ENCODE measurements at regions not wholly inside any gene's neighbourhood (a gene's known extent, or its start where the extent isn't known, plus 50 kb on each side); places are given as distances from the start of the nearest gene placed in this dataset.

DNA sequence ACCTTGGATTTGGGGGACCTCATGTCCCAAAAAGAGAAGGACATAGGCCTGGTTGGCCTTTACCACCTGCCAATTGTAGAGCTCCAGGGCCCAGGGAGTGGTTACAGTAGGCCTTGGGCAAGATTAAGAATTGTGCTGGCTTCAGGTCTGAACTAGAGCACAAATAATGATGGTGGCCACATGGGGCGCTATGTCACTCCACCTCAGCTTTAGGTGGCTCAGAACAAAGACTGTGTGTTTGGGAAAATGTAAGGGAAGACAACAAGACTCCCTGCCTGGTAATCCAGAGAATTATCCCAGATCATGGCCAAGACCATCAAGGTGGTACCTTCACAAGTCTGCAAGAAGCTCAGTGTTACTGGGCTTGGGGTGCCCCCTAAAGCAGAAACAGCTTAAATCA, 224.9 kb upstream of the OPRM1 start:
- DNase-seq, result peak; percentile 1
- in situ Hi-C loops (cut with HindIII; ENCODE audit: low pct_ligation_motif_present, low pct_unique_long_range_greater_than_20kb, low sequenced_read_pairs), result no loop called here

DNA sequence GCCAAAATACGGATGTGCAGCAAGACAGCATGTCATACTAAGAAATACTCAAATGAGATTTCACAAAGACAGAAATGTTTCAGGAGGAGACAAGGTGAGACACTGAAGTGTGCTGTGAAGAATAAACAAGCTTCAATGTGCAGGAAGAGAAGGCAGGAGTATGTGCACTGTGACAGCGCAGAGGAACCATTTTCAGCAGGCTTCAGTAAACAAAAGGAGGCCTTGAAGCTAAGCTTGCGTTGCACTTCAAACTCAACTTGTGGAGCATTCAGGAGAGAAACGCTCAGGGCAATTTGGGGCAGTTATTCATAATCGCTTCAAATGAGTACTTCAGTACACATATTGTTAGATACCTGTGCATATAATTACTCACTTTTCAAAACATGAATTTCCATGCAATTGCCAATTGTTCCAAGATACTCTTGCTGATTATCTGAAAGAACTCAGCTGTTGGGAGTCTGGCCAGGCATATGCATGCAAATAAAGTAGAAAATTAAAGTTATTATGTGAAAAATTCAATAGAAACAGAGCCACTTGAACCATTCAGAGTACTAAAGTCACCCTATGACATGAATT, 234.2 kb upstream of the OPRM1 start:
- DNase-seq, result no peak
- in situ Hi-C loops (cut with HindIII; ENCODE audit: low pct_ligation_motif_present, low pct_unique_long_range_greater_than_20kb, low sequenced_read_pairs), result no loop called here

DNA sequence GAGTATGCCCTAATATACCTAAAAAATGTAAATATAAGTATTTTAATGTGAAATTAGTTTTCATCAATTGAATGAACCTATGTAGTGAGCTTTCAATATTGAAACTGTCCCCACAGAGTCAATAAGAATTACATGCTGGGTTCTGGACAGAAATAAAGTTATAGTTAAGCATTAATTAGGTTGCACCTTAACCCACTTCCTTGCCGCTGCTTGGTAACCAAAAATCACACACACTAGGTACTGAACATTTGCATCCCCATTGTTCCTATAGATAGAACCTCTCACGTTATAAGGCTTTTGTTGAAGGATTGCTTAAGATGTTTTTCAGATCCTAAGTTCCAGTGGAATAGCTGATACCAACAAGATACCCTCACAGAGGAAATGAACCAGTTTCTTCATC, 237.1 kb upstream of the OPRM1 start:
- DNase-seq, result no peak
- in situ Hi-C loops (cut with HindIII; ENCODE audit: low pct_ligation_motif_present, low pct_unique_long_range_greater_than_20kb, low sequenced_read_pairs), result no loop called here

DNA sequence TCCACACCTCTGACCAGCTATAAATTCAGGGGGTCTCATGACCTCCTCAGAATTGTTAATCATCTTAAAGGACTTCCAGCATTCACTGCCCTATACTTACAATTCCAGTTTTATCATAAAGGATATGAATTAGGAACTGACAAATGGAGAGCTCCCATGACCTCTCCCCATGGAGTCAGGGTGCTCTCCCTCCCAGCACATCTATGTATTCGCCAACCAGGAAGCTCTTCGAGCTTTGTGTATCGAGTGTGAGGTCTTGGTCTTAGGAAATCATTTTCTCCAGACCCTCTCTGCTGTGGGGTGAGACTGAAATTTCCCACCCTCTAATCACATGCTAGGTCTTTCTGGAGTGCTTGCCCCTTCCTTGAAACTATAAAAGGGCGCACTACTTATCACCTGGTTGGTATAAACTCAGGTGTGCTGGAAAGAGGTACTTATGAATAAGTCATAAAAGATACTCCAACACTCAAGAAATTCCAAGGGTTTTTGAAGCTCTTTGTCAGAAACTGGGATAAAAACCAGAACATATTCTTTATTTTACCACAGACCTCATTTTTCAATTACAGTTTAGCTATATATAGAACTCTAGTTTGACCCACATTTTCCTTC, 238.4 kb upstream of the OPRM1 start:
- in situ Hi-C loops (cut with HindIII; ENCODE audit: low pct_ligation_motif_present, low pct_unique_long_range_greater_than_20kb, low sequenced_read_pairs), result no loop called here
- no peak for DNase-seq

DNA sequence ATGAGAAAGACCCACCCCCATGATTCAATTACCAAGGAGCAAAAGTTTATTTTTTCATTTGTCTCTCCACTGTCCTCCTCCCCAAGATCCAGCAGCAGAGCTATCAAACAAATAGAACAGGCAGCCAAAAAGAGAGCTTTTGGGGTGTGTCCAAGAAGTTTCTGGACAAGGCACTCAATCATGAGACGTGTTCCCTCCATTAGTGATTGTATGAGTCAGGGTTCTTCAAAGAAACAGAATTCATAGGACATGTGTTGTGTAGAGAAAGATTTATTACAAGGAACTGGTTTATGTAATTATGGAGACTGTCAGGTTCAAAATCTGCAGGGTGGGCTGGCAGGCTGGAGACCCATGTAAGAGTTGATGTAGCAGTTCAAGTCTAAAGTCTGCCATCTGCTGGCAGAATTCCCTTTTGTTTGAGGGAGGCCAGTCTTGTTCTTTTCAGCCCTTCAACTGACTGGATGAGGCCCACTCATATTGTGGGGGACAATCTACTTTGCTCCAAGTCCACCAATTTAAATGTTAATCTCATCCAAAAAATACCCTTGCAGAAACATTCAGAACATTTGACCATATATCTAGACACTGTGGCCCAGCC, 248.1 kb upstream of the OPRM1 start:
- in situ Hi-C loops (cut with HindIII; ENCODE audit: low pct_ligation_motif_present, low pct_unique_long_range_greater_than_20kb, low sequenced_read_pairs), result no loop called here
- peak; percentile 22 for DNase-seq

DNA sequence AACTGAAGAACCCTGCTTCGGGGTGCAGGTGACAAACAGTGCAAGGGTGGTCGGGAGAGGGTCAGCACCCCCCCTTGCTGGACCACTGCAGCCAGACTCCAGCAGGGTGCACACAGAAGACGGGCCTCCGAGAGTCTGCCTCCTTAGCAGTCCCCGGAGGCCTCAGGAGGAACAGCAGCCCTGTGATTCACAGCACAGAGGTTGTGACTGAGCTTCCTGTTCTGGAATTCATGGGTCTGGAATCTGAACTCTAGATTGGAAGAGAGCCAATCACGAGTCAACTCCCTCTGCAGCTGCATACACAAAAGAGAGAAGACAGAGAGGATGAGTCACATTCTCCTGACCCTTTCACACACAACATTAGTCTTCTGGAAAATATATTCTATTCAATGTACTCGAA, 249.0 kb upstream of the OPRM1 start:
- in situ Hi-C loops (cut with HindIII; ENCODE audit: low pct_ligation_motif_present, low pct_unique_long_range_greater_than_20kb, low sequenced_read_pairs), result no loop called here
- peak; percentile 72 for DNase-seq

DNA sequence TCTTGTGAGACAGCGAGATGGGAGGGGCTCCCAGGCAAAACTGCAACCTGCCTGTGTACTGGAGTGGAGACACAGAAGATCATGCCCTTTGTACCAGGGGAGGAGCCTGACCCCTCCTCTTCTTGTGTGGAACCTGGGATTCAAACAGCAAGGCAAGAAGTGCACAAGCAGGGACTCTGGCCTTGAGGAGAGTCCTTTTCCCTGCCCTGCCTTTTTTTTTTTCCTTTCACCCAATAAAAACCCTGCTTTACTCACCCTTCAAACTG, 251.8 kb upstream of the OPRM1 start:
- in situ Hi-C loops (cut with HindIII; ENCODE audit: low pct_ligation_motif_present, low pct_unique_long_range_greater_than_20kb, low sequenced_read_pairs), result no loop called here

DNA sequence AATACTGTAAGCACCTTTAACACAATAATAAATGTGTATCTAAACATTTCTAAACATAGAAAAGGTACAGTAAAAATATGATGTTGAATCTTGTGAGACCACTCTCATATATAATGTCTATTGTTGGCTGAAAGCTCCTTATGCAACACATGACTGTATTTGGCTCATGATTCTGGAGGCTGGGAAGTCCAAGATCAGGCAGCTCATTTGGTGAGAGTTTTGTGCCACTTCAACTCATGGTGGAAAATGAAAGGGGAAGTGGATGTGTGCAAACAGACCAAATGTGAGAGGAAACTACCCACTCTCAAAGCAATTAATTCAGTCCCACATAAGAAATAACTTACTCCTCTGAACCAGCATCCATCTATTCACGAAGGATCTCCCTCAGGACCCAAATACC, 257.7 kb upstream of the OPRM1 start:
- in situ Hi-C loops (cut with HindIII; ENCODE audit: low pct_ligation_motif_present, low pct_unique_long_range_greater_than_20kb, low sequenced_read_pairs), result no loop called here

More for the DNA sequence above, 251.8 kb upstream of the OPRM1 start:
- no peak for DNase-seq

DNA sequence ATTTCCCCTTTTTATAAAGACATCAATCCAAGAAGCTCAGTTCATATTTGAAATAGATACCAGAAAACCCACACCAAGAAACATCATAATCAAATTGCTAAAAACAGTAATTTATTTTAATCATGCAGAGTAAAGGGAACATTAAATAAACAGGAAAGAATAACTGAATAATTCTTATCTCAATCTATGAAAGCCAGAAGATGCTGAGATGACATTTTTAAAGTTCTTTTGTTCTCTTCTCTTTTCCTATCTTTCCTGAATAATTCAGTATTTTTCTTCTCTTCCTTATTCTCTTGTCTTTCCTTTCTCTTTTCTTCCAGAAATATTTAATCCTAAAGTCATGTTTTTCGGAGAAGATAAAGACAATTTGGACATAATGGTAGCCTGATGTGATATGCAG, 259.0 kb upstream of the OPRM1 start:
- DNase-seq, result no peak
- in situ Hi-C loops (cut with HindIII; ENCODE audit: low pct_ligation_motif_present, low pct_unique_long_range_greater_than_20kb, low sequenced_read_pairs), result no loop called here

More for the DNA sequence above, 257.7 kb upstream of the OPRM1 start:
- no peak for DNase-seq

DNA sequence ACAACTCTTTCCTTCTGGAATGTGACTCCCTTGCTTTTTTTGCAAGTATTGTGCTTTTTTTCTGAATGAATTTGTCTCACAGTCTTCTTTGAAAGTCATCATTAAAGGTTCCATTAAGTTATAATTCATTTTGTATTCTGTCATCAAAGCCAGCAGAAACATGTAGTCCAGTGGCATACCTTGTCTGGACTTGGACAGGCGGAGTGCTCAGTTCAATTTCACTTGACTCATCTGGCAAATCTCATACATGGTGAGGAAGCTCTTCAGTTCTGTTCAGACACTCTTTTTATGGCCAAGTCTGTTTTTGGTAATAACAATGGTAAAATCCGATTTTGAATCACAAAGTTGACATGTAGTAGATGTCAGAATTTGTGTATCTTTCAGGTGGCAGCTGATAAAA, 260.8 kb upstream of the OPRM1 start:
- in situ Hi-C loops (cut with HindIII; ENCODE audit: low pct_ligation_motif_present, low pct_unique_long_range_greater_than_20kb, low sequenced_read_pairs), result no loop called here
- DNase-seq, result no peak

DNA sequence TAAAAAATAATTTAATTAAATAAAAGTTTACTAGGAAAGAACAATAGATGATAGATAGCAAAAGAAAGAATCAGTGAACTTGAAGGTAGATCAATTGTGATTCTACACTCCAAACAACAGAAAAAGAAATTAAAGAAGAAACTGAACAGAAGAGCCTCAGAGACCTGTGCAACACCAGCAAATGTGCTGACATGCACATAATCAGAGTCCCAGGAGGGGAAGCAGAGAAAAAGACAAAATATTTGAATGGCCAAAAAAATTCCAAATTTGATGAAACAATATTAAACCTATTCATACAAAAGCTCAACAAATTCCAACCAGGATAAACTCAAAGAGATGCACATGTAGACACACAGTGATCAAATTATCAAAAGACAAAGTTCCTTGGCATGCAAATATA, 267.5 kb upstream of the OPRM1 start:
- DNase-seq, result no peak
- in situ Hi-C loops (cut with HindIII; ENCODE audit: low pct_ligation_motif_present, low pct_unique_long_range_greater_than_20kb, low sequenced_read_pairs), result no loop called here

DNA sequence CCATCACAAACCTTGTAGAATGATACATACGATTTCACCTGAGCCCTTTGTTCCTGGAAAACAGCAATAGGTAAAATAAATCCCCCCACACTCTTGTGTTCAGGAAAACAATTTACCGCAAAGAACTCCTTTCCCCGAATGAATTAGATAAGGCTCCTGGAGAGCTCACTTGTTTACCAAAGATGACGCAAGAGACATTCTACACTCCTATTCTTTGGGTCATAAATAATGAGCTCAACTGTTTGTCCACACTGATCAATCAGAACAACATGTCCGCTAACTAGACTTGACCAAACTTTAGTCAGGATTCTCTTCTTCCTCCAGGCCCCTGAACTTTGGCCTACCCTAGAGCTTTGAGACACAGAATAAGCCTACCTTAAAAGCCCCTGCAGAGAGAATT, 271.9 kb upstream of the OPRM1 start:
- no peak for DNase-seq
- in situ Hi-C loops (cut with HindIII; ENCODE audit: low pct_ligation_motif_present, low pct_unique_long_range_greater_than_20kb, low sequenced_read_pairs), result no loop called here

DNA sequence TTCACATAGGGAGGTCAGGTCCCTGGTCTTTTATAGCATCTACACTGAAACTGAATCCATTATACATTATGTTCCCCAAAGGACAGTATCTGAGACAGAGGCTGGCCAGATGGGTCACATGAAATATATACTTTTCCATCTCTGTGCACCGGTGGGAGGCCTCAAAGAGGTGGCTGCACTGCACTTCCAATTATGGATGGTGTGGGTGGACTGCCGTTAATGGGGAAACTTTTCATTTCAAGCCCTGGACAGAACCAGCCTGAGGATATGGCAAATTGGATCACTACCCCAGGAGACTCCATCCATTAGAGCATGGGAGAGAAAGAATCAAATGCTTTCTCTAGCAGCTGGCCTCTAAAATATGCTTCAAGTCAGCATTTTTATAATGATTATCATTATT, 280.5 kb upstream of the OPRM1 start:
- in situ Hi-C loops (cut with HindIII; ENCODE audit: low pct_ligation_motif_present, low pct_unique_long_range_greater_than_20kb, low sequenced_read_pairs), result no loop called here
- no peak for DNase-seq

DNA sequence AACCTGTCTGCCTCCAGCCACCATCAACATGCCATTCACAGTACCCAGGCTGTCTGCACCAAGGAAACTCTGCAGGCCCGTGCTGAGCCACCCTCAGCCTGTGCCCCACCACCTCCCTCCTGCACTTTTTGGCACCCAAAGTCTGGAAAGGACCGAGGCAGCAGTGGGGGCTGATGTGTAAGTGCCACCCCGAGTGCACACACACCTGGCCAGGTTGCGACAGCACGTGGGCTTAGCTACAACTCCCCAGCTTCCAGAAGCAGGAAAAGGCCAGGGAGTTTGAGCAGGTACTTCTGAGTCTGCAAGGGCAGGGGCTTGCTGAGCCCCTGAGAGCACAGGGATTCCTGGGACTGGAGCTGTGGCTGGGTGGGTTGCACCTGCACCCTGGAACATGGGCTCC, 303.3 kb upstream of the OPRM1 start:
- in situ Hi-C loops (cut with HindIII; ENCODE audit: low pct_ligation_motif_present, low pct_unique_long_range_greater_than_20kb, low sequenced_read_pairs), result no loop called here
- DNase-seq, result no peak

DNA sequence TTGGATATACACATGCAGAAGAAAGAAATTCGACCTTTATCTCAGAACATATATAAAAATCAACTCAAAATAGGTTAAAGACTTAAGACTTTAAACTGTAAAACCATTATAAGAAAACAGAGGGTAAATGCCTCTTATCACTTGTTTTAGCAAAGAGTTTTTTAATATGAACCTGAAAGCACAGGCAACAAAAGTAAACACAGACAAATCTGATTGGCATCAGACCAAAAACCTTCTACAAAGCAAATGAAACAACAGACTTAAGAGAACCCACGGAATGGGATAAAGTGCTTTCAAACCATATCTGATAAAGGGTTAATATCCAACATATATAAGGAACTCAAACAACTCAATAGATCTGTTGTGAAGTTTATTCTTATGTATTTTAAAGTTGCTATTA, 309.9 kb upstream of the OPRM1 start:
- in situ Hi-C loops (cut with HindIII; ENCODE audit: low pct_ligation_motif_present, low pct_unique_long_range_greater_than_20kb, low sequenced_read_pairs), result no loop called here
- DNase-seq, result no peak

DNA sequence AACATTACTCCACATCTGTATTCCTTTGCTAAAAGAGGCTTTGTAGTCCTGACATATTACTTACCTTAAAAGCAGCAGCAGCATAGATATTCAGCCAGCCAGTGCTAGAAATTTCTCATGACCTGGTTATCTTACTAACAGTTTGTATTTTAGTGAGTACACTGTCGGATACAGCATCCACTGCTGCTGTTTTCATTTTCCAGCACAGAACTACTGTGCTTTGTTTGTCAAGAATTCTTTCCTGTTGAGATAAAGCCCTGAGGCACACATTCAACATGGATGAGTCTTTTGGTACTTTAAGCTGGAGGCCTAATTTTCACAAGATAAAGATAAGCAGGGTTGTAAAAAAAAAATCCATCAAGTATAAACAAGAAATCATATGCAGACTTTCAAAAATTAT, 311.2 kb upstream of the OPRM1 start:
- in situ Hi-C loops (cut with HindIII; ENCODE audit: low pct_ligation_motif_present, low pct_unique_long_range_greater_than_20kb, low sequenced_read_pairs), result no loop called here
- no peak for DNase-seq

DNA sequence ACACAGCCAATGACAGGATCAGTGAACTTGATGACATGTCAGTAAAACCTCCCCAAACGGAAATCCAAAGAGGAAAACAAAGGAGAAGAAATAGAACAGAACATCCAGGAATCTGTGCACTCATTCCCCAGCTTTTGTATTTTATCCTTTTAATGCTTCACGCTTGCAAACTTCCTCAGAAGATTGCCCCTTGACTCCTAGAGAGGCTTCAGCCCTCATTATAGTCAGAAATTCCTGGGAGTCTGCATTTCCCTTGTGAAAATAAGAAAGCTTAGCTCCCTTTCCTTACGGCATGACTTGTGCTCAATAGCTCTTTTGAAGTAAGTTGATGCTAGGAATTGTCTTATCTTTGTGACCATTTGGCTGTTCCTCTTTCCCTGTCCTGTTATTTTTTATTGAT, 313.6 kb upstream of the OPRM1 start:
- no peak for DNase-seq
- in situ Hi-C loops (cut with HindIII; ENCODE audit: low pct_ligation_motif_present, low pct_unique_long_range_greater_than_20kb, low sequenced_read_pairs), result no loop called here

DNA sequence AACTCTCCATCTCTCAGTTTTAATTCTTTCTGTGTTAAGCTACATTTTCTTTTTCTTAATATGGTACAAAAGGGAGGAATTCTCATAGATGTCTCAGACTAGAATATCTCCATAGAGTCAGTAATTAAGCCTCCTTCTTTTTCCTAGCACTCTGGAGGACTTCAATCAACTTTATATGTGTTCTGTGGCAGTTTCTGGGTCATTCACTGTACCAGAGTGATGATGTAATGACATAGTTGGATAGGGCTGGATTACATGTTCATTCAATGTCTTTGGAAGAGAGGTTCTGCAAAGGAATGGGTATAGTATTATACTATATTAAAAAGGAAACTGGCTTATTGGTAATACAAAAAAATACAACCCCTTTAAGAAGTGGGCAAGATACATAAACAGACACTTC, 318.3 kb upstream of the OPRM1 start:
- in situ Hi-C loops (cut with HindIII; ENCODE audit: low pct_ligation_motif_present, low pct_unique_long_range_greater_than_20kb, low sequenced_read_pairs), result no loop called here
- no peak for DNase-seq

DNA sequence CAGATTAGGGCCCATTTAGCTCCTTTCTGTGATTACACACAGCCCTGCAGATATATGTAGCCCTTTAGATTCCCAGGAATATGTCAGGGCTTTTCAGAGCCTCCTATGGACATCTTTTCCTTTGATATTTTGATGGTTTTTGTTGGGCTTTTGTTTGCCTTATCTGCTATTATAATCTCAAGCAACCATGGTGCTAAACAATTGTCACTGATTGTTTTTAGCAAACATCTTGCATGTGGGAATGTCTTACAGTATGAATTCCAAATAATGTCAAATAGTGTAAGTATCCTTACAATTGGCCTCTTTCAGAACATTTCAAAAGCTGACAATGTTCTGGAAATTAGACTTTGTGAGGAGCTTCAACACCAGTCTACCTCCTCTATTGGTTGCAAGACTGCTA, 333.6 kb upstream of the OPRM1 start:
- in situ Hi-C loops (cut with HindIII; ENCODE audit: low pct_ligation_motif_present, low pct_unique_long_range_greater_than_20kb, low sequenced_read_pairs), result no loop called here

DNA sequence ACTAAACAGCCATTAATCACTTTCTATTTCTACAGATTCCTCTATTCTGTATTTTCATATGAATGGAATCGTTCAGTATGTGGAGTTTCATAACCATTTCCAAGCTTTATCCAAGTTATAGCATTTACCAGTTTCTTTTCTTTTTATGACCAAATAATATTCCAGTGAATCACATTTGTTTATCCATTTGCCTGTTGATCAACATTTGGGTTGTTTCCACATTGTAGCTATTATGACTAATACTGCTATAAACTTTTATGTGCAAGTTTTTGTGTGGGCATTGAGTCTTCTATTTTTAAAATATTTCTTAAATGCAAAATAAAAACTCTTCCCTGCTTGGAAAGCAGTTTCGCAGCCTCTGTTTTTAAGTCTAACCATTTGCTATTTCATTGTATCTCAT, 336.4 kb upstream of the OPRM1 start:
- no peak for DNase-seq
- in situ Hi-C loops (cut with HindIII; ENCODE audit: low pct_ligation_motif_present, low pct_unique_long_range_greater_than_20kb, low sequenced_read_pairs), result no loop called here

More for the DNA sequence above, 333.6 kb upstream of the OPRM1 start:
- DNase-seq, result no peak

DNA sequence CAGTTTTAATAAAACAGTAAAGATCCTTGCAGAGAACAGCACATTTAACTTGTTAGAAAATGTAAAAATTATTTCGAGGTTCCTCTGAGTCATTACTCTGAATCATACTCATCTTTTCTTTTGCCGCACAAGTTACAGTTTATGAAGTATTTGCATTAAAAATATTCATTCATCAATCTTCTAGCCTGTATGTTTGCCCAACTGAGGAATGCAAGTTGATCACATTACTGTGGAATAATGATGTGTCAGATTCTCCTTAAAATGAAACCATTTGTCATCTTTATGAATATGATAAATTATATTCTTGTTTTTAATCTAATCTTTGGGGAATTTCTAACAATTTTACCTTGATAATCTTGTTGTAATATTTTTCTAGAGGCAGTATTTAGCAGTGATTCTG, 340.4 kb upstream of the OPRM1 start:
- no peak for DNase-seq
- in situ Hi-C loops (cut with HindIII; ENCODE audit: low pct_ligation_motif_present, low pct_unique_long_range_greater_than_20kb, low sequenced_read_pairs), result no loop called here

Measured in ACHN (cell line).